IMR-90 (cell line): ENCODE measurements at regions not wholly inside any gene's neighbourhood (a gene's known extent, or its start where the extent isn't known, plus 50 kb on each side); places are given as distances from the start of the nearest gene placed in this dataset.
A peak's percentile ranks its signal among the peaks of the same experiment; 100 is the strongest.

ENCODE experiments used
- ATAC-seq: fragments of 200-7000 bp; cut with Tn5 transposase; 2 replicates; pipeline ENCODE4 v1.9.1; 2020; ENCODE audit warnings: low read depth, mild to moderate bottlenecking, moderate library complexity
- BruUV-seq: library from RNA; stranded (reverse); fragments of 400-500 nt; replicated peaks from 2 replicates; lab custom pipeline; 2021; lab: Mats Ljungman, UMichigan
- CTCF ChIA-PET: fragments of 300-600 bp; formaldehyde crosslinking; extraction: SDS; loops from one replicate; lab custom pipeline; 2021; ENCODE audit warnings: antibody characterized with exemption; lab: Yijun Ruan, JAX
- POLR2A ChIA-PET: fragments of 300-600 bp; sonication (Branson Sonifier 250); formaldehyde crosslinking; loops from one replicate; lab custom pipeline; 2022; ENCODE audit warnings: antibody characterized with exemption; ENCODE audit not compliant: unreplicated experiment; lab: Charles Lee
- DNase-seq: peaks from one replicate; pipeline ENCODE4 v3.0.0; 2013
- H2AFZ ChIP-seq: replicated peaks from 2 replicates; pipeline ENCODE3; 2013; ENCODE audit warnings: low read length, mild to moderate bottlenecking; ENCODE audit not compliant: poor library complexity
- H2AK5ac ChIP-seq: 2 replicates; pipeline ENCODE4 v1.6.1; 2013; ENCODE audit warnings: low read depth, low read length, inconsistent platforms
- H2AK9ac ChIP-seq: replicated peaks from 2 replicates; pipeline ENCODE3; 2013; ENCODE audit warnings: mild to moderate bottlenecking, low read depth, low read length, moderate library complexity; ENCODE audit not compliant: poor library complexity
- H2BK120ac ChIP-seq: 2 replicates; pipeline ENCODE4 v1.6.1; 2013; ENCODE audit warnings: low read depth, low read length, inconsistent platforms
- H2BK15ac ChIP-seq: 3 replicates; pipeline ENCODE4 v1.6.1; 2013; ENCODE audit warnings: low read depth, low read length, inconsistent platforms
- H2BK20ac ChIP-seq: 2 replicates; pipeline ENCODE4 v1.6.1; 2013; ENCODE audit warnings: low read depth, mild to moderate bottlenecking, inconsistent platforms, low read length, moderate library complexity
- H2BK5ac ChIP-seq: 2 replicates; pipeline ENCODE4 v1.6.1; 2013; ENCODE audit warnings: mild to moderate bottlenecking, low read depth, low read length, inconsistent platforms; ENCODE audit not compliant: poor library complexity, severe bottlenecking
- H3K14ac ChIP-seq: replicated peaks from 2 replicates; pipeline ENCODE4 v1.6.1; 2013; ENCODE audit warnings: low read depth, low read length, inconsistent platforms
- H3K18ac ChIP-seq: 2 replicates; pipeline ENCODE4 v1.6.1; 2013; ENCODE audit warnings: low read depth, low read length, control low read depth
- H3K23ac ChIP-seq: 2 replicates; pipeline ENCODE4 v1.6.1; 2013; ENCODE audit warnings: low read depth, low read length, inconsistent platforms
- H3K27ac ChIP-seq: 2 replicates; pipeline ENCODE4 v1.5.1; 2013; ENCODE audit warnings: mild to moderate bottlenecking, control low read depth, low read length; ENCODE audit not compliant: insufficient read depth
- H3K27me3 ChIP-seq: 2 replicates; pipeline ENCODE4 v1.6.1; 2013; ENCODE audit warnings: low read length; ENCODE audit not compliant: control insufficient read depth, insufficient read depth
- H3K36me3 ChIP-seq: 2 replicates; pipeline ENCODE4 v1.6.1; 2013; ENCODE audit warnings: low read length, mixed read lengths; ENCODE audit not compliant: control insufficient read depth, insufficient read depth
- H3K4ac ChIP-seq: 2 replicates; pipeline ENCODE4 v1.6.1; 2013; ENCODE audit warnings: low read depth, low read length, inconsistent platforms
- H3K4me1 ChIP-seq: 2 replicates; pipeline ENCODE4 v1.6.1; 2013; ENCODE audit warnings: low read length, mixed read lengths; ENCODE audit not compliant: control insufficient read depth, insufficient read depth
- H3K4me2 ChIP-seq: 2 replicates; pipeline ENCODE4 v1.6.1; 2013; ENCODE audit warnings: low read depth, mild to moderate bottlenecking, control low read depth, low read length, moderate library complexity
- H3K4me3 ChIP-seq: 2 replicates; pipeline ENCODE4 v1.5.1; 2013; ENCODE audit warnings: low read depth, mild to moderate bottlenecking, control low read depth, low read length, moderate library complexity; ENCODE audit not compliant: insufficient read depth
- H3K56ac ChIP-seq: 2 replicates; pipeline ENCODE4 v1.6.1; 2013; ENCODE audit warnings: low read length, inconsistent platforms; ENCODE audit not compliant: insufficient read depth; ENCODE audit errors: extremely low read depth
- H3K79me1 ChIP-seq, 2 experiments: 2 replicates each; pipeline ENCODE4 v1.6.1; 2013; ENCODE audit warnings: low read length in 2 of 2, inconsistent platforms in 1 of 2, low read depth in 1 of 2
- H3K9ac ChIP-seq: 2 replicates; pipeline ENCODE4 v1.6.1; 2013; ENCODE audit warnings: low read depth, low read length, control low read depth
- H3K9me1 ChIP-seq: 2 replicates; pipeline ENCODE4 v1.6.1; 2013; ENCODE audit warnings: low read length, inconsistent platforms; ENCODE audit not compliant: insufficient read depth
- H3K9me3 ChIP-seq: 2 replicates; pipeline ENCODE4 v1.6.1; 2013; ENCODE audit warnings: low read length; ENCODE audit not compliant: control insufficient read depth, insufficient read depth
- H4K20me1 ChIP-seq: 2 replicates; pipeline ENCODE4 v1.6.1; 2013; ENCODE audit warnings: low read length, inconsistent platforms; ENCODE audit not compliant: insufficient read depth
- H4K5ac ChIP-seq: 2 replicates; pipeline ENCODE4 v1.6.1; 2013; ENCODE audit warnings: mild to moderate bottlenecking, low read depth, low read length, control low read depth
- H4K8ac ChIP-seq, 2 experiments: 2 replicates each; pipeline ENCODE4 v1.6.1; 2013; ENCODE audit warnings: low read depth in 2 of 2, low read length in 2 of 2, control low read depth in 1 of 2, inconsistent platforms in 1 of 2
- H4K91ac ChIP-seq: 2 replicates; pipeline ENCODE4 v1.6.1; 2013; ENCODE audit warnings: low read depth, low read length, inconsistent platforms; ENCODE audit not compliant: insufficient read depth
- BHLHE40 ChIP-seq: fragments of 150-350 bp; IDR thresholded peaks from 2 replicates; pipeline ENCODE4 v1.6.1; 2016; ENCODE audit warnings: mild to moderate bottlenecking, low read depth, low read length
- CHD1 ChIP-seq: IDR thresholded peaks from 2 replicates; pipeline ENCODE4 v1.6.1; 2012; ENCODE audit warnings: low read depth, low read length, improper control_type of control experiment
- MAFK ChIP-seq: IDR thresholded peaks from 2 replicates; pipeline ENCODE4 v1.6.1; 2012; ENCODE audit warnings: low read depth, low read length, improper control_type of control experiment
- MAZ ChIP-seq: IDR thresholded peaks from 2 replicates; pipeline ENCODE4 v1.6.1; 2012; ENCODE audit warnings: low read depth, mild to moderate bottlenecking, low read length, improper control_type of control experiment, moderate library complexity, borderline replicate concordance
- POLR2A ChIP-seq: IDR thresholded peaks from 2 replicates; pipeline ENCODE4 v1.6.1; 2012; ENCODE audit warnings: mild to moderate bottlenecking, low read depth, low read length
- RCOR1 ChIP-seq: IDR thresholded peaks from 2 replicates; pipeline ENCODE4 v1.6.1; 2012; ENCODE audit warnings: mild to moderate bottlenecking, low read length, improper control_type of control experiment; ENCODE audit not compliant: insufficient replicate concordance
- RFX5 ChIP-seq: IDR thresholded peaks from 2 replicates; pipeline ENCODE4 v1.8.0; 2012; ENCODE audit warnings: low read depth, mild to moderate bottlenecking, low read length, moderate library complexity
- WGBS, 2 experiments: methylation state at CpG; one replicate each; pipeline versions ENCODE4 v1.1.5 to v1.1.7; 2013; ENCODE audit warnings: missing lambda C conversion rate in 2 of 2; ENCODE audit not compliant: insufficient read length in 1 of 2; ENCODE audit errors: extremely low coverage in 2 of 2; 5-methylcytosine and 5-hydroxymethylcytosine counted together
- dilution Hi-C: fragments of 300-500 bp; cut with HindIII; formaldehyde crosslinking; loops from one replicate; pipeline ENCODE4 v1.14.3; 2018; ENCODE audit warnings: low sequenced_read_pairs; ENCODE audit not compliant: unreplicated experiment
- in situ Hi-C: fragments of 300-500 bp; cut with MboI; formaldehyde crosslinking; loops from 3 replicates; pipeline ENCODE4 v1.14.3; 2019; ENCODE audit warnings: low sequenced_read_pairs, inconsistent platforms, mixed read lengths
- intact Hi-C: fragments of 100-400 bp; cut with micrococcal nuclease; formaldehyde crosslinking; loops from 2 replicates; pipeline ENCODE4 v1.10.0; 2022
- TF ChIP-seq, protein P1 (sequence below): conservative IDR thresholded peaks from 2 replicates; pipeline ENCODE4 v1.5.1; 2012; ENCODE audit warnings: mild to moderate bottlenecking, low read depth, low read length, improper control_type of control experiment
- TF ChIP-seq, protein P2 (sequence below): fragments of 150-350 bp; IDR thresholded peaks from 2 replicates; pipeline ENCODE4 v1.6.1; 2017; ENCODE audit warnings: mild to moderate bottlenecking, antibody characterized with exemption, low read length, low read depth
- TF ChIP-seq, protein P3 (sequence below): fragments of 150-350 bp; IDR thresholded peaks from 2 replicates; pipeline ENCODE4 v1.6.1; 2016; ENCODE audit warnings: low read depth, mild to moderate bottlenecking, low read length, moderate library complexity, borderline replicate concordance

DNA sequence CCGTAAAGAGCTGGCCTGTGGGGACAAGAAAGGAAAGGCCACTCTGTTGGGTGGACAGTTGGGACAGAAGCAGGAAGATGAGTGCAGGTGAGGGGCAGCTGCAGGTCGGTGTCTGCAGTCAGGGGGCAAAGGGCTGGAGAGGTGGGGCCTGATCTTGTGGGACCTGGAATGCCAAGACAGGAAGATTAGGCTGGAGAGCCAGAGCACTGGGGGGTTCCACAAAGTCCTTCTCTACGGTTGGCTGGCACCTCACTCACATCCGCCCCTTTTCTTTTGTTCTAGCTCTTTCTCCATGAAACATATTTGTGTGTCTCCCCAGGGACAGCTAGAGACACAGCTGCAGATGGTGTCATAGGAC lies 404.1 kb downstream of the PTPRU start:
- dilution Hi-C loops, result no loop called here
- Histone ChIP-seq H3K4me3 (no peak overlapping the region), H2BK120ac (peak overlapping the region; percentile 6; the same call in 1 of the 2 replicates), H2BK15ac (no peak overlapping the region), H3K4ac (no peak overlapping the region; the same call in 1 of the 2 replicates), H2AK5ac (peak overlapping the region; percentile 38), H3K4me1 (peaks cover 2% of the 10 kb centered on the region; the same call in 1 of the 2 replicates), H3K23ac (no peak overlapping the region), H3K18ac (no peak overlapping the region), H2BK5ac (no peak overlapping the region), H2AK9ac (no peak overlapping the region), H3K9me3 (no peaks in the 10 kb centered on the region), H3K56ac (no peak overlapping the region), H3K27me3 (no peaks in the 10 kb centered on the region; the same call in 1 of the 2 replicates), H3K4me2 (no peak overlapping the region), H3K9ac (no peak overlapping the region), H3K14ac (no peak overlapping the region), H3K36me3 (no peaks in the 10 kb centered on the region), H2BK20ac (no peak overlapping the region), H4K20me1 (no peaks in the 10 kb centered on the region), H3K79me1 (no peaks in the 10 kb centered on the region), H3K27ac (no peak overlapping the region), H4K5ac (no peak overlapping the region), H3K9me1 (peaks cover 10% of the 10 kb centered on the region), H4K8ac (no peak overlapping the region), H2AFZ (peak overlapping the region; percentile 81), H4K91ac (no peak overlapping the region)
- WGBS, 2 experiments, result 89% methylated on average over 1 of the region's 4 CpGs; no CpG with 5 or more reads in 1 of the 2 experiments
- TF ChIP-seq BHLHE40, result no peak
- no peak for TF ChIP-seq MAZ
- TF ChIP-seq CHD1, result no peak
- TF ChIP-seq, protein P1, sequence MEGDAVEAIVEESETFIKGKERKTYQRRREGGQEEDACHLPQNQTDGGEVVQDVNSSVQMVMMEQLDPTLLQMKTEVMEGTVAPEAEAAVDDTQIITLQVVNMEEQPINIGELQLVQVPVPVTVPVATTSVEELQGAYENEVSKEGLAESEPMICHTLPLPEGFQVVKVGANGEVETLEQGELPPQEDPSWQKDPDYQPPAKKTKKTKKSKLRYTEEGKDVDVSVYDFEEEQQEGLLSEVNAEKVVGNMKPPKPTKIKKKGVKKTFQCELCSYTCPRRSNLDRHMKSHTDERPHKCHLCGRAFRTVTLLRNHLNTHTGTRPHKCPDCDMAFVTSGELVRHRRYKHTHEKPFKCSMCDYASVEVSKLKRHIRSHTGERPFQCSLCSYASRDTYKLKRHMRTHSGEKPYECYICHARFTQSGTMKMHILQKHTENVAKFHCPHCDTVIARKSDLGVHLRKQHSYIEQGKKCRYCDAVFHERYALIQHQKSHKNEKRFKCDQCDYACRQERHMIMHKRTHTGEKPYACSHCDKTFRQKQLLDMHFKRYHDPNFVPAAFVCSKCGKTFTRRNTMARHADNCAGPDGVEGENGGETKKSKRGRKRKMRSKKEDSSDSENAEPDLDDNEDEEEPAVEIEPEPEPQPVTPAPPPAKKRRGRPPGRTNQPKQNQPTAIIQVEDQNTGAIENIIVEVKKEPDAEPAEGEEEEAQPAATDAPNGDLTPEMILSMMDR, result no peak
- TF ChIP-seq RFX5, result no peak
- TF ChIP-seq, protein P2, sequence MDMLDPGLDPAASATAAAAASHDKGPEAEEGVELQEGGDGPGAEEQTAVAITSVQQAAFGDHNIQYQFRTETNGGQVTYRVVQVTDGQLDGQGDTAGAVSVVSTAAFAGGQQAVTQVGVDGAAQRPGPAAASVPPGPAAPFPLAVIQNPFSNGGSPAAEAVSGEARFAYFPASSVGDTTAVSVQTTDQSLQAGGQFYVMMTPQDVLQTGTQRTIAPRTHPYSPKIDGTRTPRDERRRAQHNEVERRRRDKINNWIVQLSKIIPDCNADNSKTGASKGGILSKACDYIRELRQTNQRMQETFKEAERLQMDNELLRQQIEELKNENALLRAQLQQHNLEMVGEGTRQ, result no peak
- TF ChIP-seq RCOR1, result no peak
- TF ChIP-seq, protein P3, sequence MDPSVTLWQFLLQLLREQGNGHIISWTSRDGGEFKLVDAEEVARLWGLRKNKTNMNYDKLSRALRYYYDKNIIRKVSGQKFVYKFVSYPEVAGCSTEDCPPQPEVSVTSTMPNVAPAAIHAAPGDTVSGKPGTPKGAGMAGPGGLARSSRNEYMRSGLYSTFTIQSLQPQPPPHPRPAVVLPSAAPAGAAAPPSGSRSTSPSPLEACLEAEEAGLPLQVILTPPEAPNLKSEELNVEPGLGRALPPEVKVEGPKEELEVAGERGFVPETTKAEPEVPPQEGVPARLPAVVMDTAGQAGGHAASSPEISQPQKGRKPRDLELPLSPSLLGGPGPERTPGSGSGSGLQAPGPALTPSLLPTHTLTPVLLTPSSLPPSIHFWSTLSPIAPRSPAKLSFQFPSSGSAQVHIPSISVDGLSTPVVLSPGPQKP, result no peak
- no peak for TF ChIP-seq MAFK
- no peak for TF ChIP-seq POLR2A
- ChIA-PET CTCF (no interaction called here), POLR2A (no interaction called here)
- no peak for ATAC-seq
- BruUV-seq, result no TSS peak
- in situ Hi-C loops, result no loop called here
- intact Hi-C loops, result no loop called here
- no peak for DNase-seq
